ENCODE measurements at regions not wholly inside any gene's neighbourhood (a gene's known extent, or its start where the extent isn't known, plus 50 kb on each side); places are given as distances from the start of the nearest gene placed in this dataset.

- TF ChIP-seq REST (IDR thresholded peaks at IDR 0.05; ENCODE audit: low read depth, low read length) (no peak), IRF5 (IDR thresholded peaks at IDR 0.05; ENCODE audit: borderline replicate concordance) (no peak), HDAC6 (IDR thresholded peaks at IDR 0.05; ENCODE audit: unreplicated experiment) (no peak), ZNF207 (IDR thresholded peaks at IDR 0.05; ENCODE audit: borderline replicate concordance) (no peak), HSF1 (IDR thresholded peaks at IDR 0.05; ENCODE audit: low read depth, low read length) (no peak), HDGF (IDR thresholded peaks at IDR 0.05) (no peak)
Measured at GRCh38 chr4:45100956-45101818, 374.8 kb upstream of the GNPDA2 start (continued).

All from GM12878 (cell line).